HG02623 (cell line): ENCODE measurements at regions not wholly inside any gene's neighbourhood (a gene's known extent, or its start where the extent isn't known, plus 50 kb on each side); places are given as distances from the start of the nearest gene placed in this dataset.
"Not testable (repeated sequence)": the region's sequence is repeated elsewhere in the genome, so short reads cannot be mapped to it uniquely, and the experiment has no call there.

Source experiments
- ATAC-seq: cut with Tn5 transposase; IDR thresholded peaks from one replicate; pipeline ENCODE4 v1.9.1; 2021; ENCODE audit warnings: moderate library complexity; ENCODE audit not compliant: unreplicated experiment

- ATAC-seq, result not testable (repeated sequence)
Observed at GRCh38 chr7:68195642-68196041, 1199.0 kb downstream of the TYW1 start.

DNA sequence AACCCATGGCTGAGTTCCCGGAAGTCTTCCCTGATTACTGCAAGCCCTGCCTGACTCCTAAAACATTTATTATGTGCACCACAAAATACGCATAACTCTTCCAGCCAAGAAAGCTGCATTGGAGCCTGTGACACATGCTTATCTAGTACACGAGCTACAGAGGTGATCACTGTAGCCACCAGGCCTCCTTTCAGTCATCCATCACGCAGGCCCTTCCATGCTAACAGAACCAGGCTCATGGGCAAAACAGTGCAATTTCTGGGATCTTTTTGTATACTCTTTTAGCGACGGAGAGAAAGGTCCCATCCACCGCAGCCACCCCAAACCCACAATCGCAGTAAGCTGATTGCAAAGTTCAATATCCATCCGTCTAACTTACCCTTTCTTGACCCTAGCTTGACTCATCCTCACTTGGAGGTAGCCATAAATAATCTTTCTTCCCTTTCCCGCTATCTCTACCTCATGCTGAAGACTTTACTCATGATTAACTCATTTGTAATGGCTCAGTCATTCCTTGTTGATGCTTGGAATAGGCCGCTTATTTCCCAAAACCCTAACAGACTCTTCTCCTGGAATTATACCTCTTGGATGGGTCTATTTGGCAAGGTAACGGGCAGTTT lies 1203.5 kb downstream of the TYW1 start:
- no peak for ATAC-seq

DNA sequence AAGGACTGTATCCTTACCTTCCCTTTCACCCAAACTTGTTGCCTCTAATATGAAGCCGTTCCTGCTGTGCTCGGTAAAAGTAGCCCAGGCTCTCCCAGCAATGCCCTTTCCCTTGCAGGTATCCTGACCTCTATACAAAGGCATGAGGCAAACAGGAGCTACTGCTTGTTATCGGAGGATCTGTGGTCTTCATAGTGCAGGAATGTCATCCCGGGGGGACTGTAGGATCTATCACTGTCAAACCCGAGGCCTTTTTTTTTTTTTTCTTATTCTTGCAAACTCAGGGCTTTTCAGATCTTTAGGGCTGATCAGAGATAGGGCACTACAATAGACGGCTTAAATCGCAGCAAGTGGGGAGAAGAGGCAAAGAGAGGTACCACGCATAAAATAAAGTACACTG lies 1206.6 kb downstream of the TYW1 start:
- no peak for ATAC-seq

DNA sequence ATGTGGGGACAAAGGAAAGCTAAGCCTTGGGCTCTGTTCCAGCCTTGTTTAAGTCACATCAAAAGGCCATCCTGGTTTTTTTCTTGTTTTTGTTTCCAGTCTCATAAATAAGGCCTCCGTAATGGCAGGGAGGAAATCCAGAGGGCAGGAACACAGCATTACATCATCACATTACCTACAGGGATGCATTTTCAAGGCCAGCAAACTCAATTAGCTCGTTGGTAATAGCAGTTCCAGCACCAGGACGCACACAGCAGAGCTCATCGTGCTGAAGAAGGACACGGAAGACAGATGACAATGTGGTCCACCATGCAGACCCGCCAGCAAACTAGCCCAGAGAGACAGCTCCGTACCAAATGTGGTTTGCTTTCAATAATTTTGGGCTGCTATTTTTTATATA lies 1209.2 kb downstream of the TYW1 start:
- ATAC-seq, result no peak

DNA sequence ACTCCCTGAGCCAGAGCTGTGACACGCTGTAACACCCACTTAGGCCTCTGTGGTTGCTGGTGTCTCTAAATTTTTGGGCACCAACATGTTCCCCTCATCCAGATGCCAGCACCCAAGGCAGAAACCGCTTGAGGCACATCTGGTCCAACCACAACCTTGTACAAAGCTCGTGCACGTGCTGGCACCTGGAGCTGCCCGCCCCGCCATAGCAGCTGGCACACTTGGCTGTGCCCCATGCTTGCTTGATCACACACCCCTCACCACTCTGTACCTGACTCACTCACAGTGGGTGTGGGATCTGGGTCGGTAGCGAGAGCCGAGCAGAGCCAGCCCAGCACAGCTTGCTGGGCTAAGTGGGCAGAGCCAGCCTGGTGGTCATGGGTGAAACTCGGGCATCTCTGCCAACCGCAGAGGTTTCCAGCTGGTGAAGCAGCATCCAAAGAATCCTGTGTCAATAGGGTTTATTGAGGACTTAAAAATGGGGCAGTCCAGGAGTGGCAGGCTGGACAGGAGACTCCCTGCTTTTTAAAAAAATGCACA lies 1210.4 kb downstream of the TYW1 start:
- ATAC-seq, result no peak

DNA sequence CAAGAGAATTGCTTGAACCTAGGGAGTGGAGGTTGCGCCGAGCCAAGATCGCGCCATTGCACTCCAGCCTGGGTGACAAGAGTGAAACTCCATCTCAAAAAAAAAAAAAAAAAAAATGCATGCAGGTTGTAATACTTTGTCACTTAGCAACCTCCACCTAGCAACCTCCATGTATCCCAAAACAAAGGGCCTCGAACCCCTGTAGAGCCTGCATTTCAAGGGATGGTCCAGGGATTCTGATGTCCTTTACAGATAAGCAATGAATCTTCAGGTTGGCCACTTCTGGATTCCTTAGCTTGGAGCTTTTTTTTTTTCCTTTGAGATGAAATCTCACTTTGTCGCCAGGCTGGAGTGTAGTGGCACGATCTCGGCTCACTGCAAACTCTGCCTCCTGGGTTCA lies 1211.0 kb downstream of the TYW1 start:
- ATAC-seq, result no peak

- ATAC-seq, result no peak
Observed at GRCh38 chr7:68209486-68209885, 1212.9 kb downstream of the TYW1 start.

DNA sequence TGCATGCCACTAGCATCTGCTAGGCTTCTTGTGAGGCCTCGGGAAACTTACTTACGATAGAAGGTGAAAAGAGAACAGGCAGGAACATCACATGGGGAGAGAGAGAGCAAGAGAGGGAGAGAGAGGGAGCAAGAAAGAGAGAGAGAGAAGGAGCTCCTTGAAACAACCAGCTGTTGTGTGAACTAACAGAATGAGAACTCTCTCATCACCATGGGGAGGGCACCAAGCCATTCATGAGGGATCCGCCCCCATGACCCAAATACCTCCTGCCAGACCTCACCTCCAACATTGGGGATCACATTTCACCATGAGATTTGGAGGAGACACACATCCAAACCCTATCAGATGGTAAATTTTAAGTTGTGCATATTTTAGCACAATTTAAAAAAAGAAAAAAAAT lies 1217.2 kb downstream of the TYW1 start:
- no peak for ATAC-seq

DNA sequence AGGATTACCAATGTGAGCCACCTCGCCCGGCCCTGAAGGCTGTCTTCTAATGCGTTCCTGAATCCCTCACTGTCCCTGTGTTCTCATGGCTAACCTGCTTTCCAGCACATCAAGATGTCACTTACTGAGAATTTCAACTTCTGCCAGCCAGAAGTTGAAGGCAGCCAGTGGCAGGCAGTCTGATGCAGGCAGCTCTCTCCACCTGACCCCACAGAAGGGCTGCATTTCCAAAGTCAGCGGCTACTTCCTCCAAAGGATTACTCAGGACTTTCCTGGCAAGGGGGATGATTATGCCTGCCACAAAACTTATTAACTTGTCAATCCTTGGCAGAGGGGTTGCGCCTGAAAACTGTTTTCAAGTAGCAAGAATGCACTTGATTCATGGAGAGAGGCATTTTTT lies 1219.4 kb downstream of the TYW1 start:
- ATAC-seq, result no peak

- no peak for ATAC-seq
Observed at GRCh38 chr7:68217426-68217825, 1220.8 kb downstream of the TYW1 start.

DNA sequence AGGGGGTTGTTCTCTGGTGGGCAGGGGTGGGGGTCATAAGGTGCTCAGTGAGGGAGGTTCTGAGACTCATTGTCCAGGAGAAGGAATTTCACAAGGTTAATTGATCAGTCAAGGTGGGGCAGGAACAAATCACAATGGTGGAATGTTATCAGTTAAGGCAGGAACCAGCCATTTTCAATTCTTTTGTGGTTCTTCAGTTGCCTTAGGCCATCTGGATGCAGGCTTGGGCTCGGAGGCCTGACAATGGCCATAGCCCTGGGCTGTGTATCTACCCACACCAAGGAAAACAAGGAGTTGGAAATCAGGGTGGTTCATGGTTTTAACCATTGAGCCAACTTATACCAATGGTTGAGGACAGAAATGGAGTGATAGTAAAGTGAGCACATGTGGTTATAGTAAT lies 1221.8 kb downstream of the TYW1 start:
- no peak for ATAC-seq

GRCh38 chr7:68222311-68222710 lies 1225.7 kb downstream of the TYW1 start:
- no peak for ATAC-seq

DNA sequence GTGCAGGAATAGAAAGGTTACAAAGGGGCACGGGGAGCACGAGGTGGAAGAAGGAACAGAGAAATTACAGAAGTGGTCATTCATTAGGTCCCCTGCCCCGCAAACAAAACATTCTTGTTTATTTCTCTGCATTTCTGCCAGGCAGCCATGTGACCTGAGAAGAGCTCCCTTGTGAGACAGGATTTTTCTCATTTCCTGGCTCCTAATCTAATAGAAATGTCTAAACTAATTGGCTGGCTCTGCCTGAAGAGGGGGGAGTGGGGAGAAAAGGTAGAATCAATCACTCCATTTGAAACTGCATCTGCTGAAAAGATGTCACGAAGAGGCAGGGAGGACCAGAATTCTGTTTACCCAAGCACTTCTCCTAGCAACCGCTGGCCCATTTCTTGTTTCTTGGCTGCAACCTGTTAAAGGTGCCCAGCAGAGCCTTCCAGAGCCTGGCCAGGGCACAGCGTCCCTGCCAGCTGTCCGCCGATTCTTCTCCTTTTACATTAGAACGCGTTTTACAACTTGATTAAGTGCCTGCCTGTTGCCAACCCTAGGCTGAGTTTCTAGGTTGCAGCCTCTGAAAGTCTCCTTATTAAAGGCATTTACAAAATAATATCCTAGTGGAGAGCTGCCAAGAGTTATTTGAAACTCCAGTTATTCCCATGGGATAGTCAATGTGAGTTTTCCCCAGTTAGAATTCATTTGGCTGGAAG lies 1227.6 kb downstream of the TYW1 start:
- ATAC-seq, result no peak

- ATAC-seq, result not testable (repeated sequence)
Observed at GRCh38 chr7:68231011-68231410, 1234.4 kb downstream of the TYW1 start.

GRCh38 chr7:68235937-68236336 lies 1239.3 kb downstream of the TYW1 start:
- no peak for ATAC-seq

DNA sequence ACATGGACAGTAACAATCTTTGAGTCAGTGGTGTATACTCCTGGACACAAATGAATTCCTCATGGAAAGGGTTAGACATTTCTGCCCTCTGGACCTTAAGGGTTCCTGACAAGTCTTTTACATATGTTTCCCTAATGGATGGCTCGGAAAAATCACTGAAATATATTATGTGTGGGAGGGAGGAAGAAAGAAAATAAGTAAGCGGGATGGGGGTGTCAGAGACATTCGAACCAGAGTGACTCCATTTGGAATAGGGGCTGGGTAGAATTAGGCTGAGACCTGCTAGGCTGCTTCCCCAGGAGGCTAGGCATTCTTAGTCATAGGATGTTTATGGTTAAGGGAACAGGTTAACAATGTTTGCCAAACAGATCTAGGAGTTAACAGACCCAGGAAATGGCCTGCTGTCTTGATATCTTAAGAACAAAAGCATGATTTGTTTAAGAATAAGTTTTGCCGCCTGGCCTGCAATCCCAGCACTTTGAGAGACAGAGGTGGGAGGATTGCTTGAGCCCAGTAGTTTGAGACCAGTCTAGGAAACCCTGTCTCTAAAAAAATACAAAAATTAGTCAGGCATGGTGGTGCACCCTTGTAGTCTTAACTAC lies 1241.7 kb downstream of the TYW1 start:
- no peak for ATAC-seq

- no peak for ATAC-seq
Observed at GRCh38 chr7:68243128-68243527, 1246.5 kb downstream of the TYW1 start.

DNA sequence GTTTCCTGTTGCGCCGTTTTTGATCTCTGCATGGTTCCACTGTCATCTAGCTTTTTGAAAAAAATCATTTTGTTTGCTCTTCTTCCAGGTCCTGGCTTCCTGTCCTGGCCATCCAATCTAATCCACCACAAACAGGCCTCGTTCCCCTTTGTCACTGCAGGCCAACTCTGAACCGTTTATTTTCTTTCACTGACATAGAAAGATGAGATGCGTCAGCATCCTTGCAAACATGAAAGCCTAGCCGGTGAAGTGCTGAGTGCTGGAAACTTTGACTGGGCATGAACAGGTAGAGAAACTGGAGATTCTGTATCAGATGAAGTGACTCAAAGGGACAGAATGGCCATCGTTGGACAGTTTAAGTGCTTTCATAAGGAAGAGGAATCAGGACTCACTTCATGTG lies 1247.8 kb downstream of the TYW1 start:
- ATAC-seq, result no peak

GRCh38 chr7:68245688-68246087 lies 1249.1 kb downstream of the TYW1 start:
- no peak for ATAC-seq

DNA sequence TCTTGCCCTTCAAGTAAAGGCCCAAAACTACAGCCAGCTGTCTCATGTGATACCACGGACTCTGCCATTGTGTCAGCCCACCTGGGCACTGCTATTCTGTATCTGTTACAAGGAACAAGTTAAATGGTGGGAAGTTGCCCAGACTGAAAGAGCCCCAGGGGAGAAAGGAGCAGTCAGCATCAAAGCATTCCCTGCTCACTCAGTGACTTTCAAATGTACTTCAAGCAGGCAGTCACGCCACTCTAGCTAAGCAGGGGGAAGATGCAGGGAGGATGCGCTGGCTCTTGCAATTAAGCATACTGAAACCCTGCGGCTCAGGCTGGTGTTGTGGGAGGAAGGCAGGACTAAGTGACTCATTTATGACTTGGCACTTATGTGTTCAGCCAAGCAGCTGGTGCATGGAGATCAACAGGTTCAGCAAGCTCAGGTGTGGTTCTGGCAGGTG lies 1249.6 kb downstream of the TYW1 start:
- no peak for ATAC-seq

GRCh38 chr7:68247126-68247525 lies 1250.5 kb downstream of the TYW1 start:
- no peak for ATAC-seq

DNA sequence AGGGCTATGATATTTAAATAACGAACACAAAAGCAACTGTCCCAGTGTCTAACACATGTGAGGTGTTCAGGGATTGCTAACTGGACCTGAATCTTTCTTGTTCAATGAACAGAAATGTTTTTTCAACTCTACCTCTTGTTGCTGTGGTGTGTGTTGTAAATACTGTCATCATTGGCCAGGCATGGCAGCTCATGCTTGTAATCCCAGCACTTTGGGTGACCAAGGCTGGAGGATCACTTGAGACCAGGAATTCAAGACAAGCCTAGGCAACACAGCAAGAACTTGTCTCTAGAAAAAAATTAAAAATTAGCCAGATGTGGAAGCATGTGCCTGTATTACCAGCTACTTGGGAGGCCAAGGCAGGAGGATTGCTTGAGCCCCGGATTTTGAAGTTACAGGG lies 1250.9 kb downstream of the TYW1 start:
- ATAC-seq, result no peak
